ENCODE measurements at regions not wholly inside any gene's neighbourhood (a gene's known extent, or its start where the extent isn't known, plus 50 kb on each side); places are given as distances from the start of the nearest gene placed in this dataset.

GRCh38 chr13:44176173-44176572 is 197.5 kb upstream of the SERP2 start:
- DNase-seq (ENCODE audit: low spot score): no peak

DNA sequence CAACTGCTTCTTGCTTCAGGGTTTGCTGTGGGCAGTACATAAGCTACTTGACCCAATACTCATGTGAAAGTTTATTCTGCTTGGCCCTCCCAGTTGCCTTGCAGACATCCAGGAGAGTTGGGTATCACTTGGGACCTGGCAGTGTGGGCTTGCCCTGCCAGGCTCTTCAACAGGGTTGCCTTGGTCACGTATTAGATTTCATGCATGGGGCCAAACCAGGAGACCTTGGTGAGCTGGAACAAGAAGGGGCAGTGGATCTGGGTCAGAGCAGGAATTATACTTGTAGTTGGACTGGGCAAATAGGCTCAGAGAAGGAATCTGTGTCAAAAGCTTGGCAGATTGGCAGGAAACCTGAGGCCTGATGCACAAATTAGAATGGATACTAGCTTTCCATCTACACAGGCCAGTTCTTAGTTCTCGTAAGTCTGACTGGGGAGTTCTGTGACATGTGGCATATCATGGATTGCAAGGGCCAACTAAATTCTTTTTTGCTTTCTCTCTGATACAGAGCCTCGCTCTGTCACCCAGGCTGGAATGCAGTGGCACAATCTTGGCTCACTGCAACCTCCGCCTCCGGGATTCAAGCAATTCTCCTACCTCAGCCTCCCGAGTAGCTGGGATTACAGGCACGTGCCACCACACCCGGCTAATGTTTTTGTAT is 192.6 kb upstream of the SERP2 start:
- no peak for DNase-seq (ENCODE audit: low spot score)

GRCh38 chr13:44181931-44182330 is 191.7 kb upstream of the SERP2 start:
- peak; percentile 45 for DNase-seq (ENCODE audit: low spot score)

- DNase-seq (ENCODE audit: low spot score): no peak
Observed at GRCh38 chr13:44184740-44185139, 188.9 kb upstream of the SERP2 start.

DNA sequence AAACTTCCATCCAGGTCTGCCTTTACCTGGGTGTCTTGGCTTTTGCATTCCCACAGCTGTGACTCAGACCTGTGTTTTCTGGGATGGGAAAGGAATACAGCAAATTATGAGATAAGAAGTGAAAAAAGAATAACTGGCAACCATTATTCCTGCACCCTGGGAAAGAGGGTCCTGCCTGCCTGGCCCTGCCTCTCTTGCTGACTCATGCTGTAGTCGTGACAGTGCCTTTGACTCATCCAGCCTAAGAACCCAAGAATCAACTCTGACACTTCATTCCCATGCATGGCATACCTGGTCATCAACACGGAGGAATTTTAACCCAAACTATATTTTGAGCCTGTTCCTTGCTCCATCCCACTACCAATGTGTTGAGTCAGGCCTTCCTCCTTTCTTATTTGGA is 185.4 kb upstream of the SERP2 start:
- peak; percentile 57 for DNase-seq (ENCODE audit: low spot score)

DNA sequence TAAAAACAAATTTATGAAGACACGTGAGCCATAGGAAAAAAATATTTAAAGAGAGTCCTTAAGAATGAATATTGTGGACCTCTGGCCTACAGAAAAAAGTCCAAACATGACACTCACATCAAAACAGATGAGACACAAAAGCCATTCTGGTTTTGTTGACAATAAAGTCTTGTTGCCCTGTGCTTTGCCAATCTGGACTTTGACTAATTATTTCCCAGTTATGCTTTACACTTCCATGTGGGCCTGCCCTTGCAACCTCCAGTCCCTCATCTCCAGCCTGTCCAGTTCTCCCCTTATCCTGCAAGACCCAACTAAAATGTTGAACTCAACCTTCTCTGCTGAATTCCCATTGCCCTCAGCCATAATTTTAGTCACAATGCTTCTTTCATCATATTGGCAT is 184.5 kb upstream of the SERP2 start:
- DNase-seq (ENCODE audit: low spot score): no peak

DNA sequence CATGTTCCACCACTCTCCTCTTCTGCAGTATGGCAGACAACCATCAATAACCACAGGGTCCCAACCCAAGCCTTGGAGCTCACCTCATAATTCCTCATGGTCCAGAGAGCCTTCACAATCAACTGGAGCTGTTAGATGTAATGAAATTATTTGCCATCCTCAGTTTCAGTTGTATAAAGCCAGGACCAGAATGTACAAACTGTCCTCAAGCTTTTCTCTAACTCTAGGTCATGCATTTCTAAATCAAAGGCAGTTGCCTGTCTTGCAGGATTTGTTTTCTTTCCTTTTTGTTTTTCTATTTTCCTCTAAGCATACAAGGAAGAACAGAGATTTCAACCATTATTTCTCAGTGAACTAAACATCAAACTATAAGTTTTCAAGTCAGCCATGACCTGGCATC is 182.5 kb upstream of the SERP2 start:
- no peak for DNase-seq (ENCODE audit: low spot score)

GRCh38 chr13:44191504-44192171 is 182.0 kb upstream of the SERP2 start:
- peak; percentile 65 for DNase-seq (ENCODE audit: low spot score)

DNA sequence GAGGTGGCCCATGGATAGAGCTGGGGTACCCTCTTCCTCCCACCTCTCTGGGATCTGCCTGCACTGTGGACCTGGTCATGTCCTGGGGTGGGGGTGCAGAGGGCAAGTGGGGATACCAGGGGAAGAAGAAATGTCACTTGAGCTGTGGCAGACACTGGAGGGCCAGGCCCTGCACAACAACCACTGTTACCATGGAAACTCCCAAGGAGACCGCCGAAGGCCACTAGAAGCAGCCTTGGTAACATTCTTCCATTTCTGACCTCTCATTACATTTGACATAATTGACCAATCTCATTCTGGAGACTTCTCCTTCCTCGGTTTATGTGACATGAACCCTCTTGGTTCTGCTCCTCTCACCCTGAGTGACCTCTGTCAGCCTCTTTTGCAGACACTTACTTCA is 179.9 kb upstream of the SERP2 start:
- no peak for DNase-seq (ENCODE audit: low spot score)

- no peak for DNase-seq (ENCODE audit: low spot score)
Observed at GRCh38 chr13:44195245-44195644, 178.4 kb upstream of the SERP2 start.

- DNase-seq (ENCODE audit: low spot score): no peak
Observed at GRCh38 chr13:44196196-44196751, 177.3 kb upstream of the SERP2 start.

- peak; percentile 26 for DNase-seq (ENCODE audit: low spot score)
Observed at GRCh38 chr13:44197791-44198770, 175.5 kb upstream of the SERP2 start.

GRCh38 chr13:44198826-44199225 is 174.8 kb upstream of the SERP2 start:
- peak; percentile 10 for DNase-seq (ENCODE audit: low spot score)

GRCh38 chr13:44199627-44200207 is 173.9 kb upstream of the SERP2 start:
- DNase-seq (ENCODE audit: low spot score): no peak

GRCh38 chr13:44206434-44206833 is 167.2 kb upstream of the SERP2 start:
- no peak for DNase-seq (ENCODE audit: low spot score)

- no peak for DNase-seq (ENCODE audit: low spot score)
Observed at GRCh38 chr13:44207476-44207875, 166.1 kb upstream of the SERP2 start.

GRCh38 chr13:44210525-44210924 is 163.1 kb upstream of the SERP2 start:
- DNase-seq (ENCODE audit: low spot score): no peak

DNA sequence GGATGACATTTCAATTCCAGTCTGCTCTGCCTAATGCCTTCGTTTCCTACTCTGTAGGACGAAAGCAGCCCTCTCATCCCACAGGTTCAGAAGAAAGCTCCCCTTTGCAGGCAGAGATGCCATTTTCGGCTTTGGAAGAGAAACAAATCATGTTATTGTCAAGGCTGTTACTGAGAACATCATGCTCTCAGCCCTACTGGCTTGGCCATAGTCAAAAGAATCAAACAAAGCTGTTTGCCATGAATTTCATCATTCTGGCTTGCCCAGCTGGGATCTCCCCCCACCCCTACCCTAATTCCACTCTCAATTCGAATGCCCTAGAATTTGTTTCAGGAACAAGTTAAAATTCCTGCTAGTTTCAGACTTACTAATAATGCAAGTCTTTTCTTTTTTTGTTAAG is 162.3 kb upstream of the SERP2 start:
- DNase-seq (ENCODE audit: low spot score): no peak

GRCh38 chr13:44211704-44212346 is 161.8 kb upstream of the SERP2 start:
- DNase-seq (ENCODE audit: low spot score): no peak

- no peak for DNase-seq (ENCODE audit: low spot score)
Observed at GRCh38 chr13:44212633-44213396, 160.8 kb upstream of the SERP2 start.

All from SW480 (cell line).